ENCODE measurements at regions not wholly inside any gene's neighbourhood (a gene's known extent, or its start where the extent isn't known, plus 50 kb on each side); places are given as distances from the start of the nearest gene placed in this dataset.

DNA sequence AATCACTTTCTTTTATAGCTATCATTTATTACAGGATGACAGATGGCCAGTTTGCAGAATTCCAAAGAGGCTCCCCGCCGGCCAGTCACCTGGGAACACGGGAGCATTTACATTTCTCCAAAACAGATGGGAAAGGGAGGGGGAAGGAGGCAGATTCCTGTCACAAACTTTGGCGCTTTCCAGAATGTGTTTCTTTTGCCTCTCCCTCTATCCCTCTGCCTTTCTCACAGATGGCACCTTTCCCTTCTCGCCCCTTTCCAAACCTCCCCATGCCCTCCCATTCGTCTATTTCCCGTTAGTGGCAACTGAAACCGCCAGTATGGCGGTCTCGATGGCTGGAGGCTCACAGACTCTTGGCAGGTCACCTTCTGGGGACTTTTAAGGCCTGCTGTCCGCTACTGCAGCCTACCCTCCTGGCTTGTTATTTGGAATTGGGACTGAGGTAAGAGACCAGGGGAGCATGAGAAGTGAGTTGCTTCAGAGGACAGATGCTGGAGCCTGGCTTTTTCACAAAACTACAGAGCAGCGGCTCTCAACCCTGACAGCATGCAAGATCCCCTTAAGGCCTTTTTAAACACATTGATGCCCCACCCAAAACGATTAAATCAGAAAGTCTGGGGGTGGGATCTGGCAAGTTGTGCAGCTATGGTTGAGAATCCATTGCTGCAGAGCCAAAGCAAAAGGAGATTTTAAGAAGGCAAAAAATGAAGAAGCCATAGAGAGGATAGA is 161.5 kb upstream of the VASH1 start:
- DNase-seq: no peak

DNA sequence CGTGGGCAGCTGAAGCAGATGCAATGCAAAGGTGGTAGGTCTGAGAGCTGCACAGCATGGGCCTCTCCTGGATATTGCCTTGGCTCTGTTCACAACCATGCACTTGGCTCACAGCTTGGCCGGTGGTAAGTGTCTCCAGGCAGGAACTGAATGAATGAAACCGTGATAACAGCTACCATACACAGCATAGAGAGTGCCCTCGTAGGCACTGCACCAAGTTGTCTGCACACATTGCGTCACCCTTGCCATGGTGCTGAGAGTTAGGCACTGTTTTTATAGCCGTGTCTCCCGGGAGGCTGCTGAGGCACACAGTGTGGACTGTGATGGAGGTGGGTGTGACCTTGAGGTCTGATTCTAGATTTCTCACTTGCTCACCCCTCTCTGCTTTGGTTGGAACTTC is 157.6 kb upstream of the VASH1 start:
- no peak for DNase-seq

GRCh38 chr14:76607510-76607909 is 153.8 kb upstream of the VASH1 start:
- no peak for DNase-seq

DNA sequence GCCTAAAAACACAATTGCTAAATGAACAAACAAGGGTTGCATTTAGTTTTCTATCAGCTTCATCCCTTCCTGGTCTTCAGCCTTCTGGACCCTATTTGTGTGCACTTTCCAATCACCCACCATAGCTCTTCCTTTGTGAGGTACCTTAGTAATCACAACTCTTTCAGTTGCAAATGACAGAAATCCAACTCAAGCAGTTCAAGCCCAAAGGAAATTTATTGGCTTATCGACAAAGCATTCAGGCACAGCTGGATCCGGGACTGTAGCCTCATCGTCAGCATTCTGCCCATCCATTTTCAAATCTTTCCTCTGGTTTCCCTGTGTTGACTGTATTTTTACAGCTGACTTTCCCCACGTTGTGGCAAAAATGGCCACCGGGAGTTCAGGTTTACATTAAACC is 148.6 kb upstream of the VASH1 start:
- no peak for DNase-seq

GRCh38 chr14:76613616-76614015 is 147.7 kb upstream of the VASH1 start:
- no peak for DNase-seq

DNA sequence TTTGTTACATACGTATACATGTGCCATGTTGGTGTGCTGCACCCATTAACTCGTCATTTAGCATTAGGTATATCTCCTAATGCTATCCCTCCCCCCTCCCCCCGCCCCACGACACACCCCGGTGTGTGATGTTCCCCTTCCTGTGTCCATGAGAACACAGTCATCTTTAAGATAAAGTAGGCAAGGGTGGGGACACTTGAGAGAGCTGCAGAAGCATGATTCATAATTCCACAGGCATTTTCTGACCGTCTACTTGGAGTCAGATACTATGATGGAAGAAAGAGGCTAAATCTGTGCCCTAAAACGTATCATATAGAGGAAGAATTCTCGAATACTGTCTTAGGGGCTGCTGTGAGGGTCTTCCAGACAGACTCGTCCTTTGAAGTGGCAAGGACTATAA is 145.9 kb upstream of the VASH1 start:
- DNase-seq: no peak

DNA sequence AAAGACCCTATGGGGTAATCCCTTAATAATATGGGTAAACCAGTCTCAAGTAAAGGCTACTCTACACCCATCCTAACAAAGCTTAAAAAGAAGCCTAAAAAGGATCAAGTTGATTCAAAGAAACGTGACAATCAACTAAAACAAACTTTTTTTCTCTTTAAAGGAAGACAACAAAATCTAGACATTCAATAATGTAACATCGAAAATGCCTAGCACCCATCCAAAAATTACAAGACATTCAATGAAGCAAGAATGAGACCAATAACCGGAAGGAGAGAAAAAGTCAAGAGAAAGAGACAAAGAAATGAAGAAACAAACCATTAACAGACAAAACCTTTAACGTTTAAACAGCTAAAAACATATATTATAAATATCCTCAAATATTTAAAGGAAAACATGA is 143.8 kb upstream of the VASH1 start:
- DNase-seq: no peak

DNA sequence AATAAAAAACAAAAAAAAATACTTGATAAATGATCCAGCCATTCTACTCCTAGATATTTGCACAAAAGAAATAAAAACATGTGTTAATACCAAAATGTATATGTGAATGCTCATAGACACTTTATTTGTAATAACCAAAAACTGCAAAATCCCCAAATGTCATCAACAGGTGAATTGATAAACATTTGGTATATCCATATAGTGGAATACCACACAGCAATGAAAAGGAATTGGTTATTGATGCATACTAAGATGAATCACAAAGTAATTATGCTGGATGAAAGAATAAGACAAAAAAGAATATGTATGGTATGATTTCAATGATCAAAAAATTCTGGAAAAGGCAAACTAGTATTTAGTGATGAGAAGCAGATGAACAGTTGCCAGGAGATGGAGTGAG is 124.7 kb upstream of the VASH1 start:
- no peak for DNase-seq

DNA sequence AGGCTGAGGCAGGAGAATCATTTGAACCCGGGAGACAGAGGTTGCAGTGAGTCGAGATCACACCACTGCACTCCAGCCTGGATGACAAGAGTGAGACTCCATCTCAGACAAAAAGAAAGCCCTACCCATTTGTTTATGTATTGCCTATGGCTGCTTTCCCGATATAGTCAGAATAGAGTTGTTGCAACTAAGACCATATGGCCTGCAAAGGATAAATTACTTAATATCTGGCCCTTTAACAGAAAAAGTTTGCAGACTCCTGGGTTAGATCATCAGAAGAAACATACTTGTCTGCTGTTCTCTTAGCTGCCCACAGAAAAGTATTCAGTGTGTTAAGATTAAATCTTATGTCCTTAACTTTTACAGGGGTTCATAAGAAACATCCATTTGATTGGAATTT is 122.4 kb upstream of the VASH1 start:
- DNase-seq: no peak

- DNase-seq: no peak
Measured at GRCh38 chr14:76639606-76640229, 121.5 kb upstream of the VASH1 start.

DNA sequence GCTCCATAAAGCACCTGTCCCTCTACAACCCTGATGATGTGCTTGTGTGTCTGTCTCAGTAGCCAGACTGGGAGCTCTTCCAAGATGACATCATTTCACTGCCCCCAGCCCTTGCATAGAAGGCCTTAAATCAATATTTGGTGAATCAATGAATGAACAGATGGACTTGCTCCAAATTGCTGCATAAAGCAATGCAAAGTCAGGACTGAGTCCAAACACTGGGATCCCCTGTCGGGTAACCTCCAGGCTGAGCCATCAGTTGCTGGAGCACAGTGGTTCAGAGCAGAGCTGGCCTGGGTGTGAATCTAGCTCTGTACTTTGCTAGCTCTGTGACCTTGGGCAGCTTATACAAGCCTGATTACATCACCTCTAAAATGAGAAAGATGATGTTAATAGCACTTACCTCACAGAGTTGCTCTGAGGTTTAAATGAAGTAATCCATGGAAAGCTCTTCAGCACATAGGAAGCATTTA is 120.3 kb upstream of the VASH1 start:
- no peak for DNase-seq

GRCh38 chr14:76641541-76641940 is 119.7 kb upstream of the VASH1 start:
- DNase-seq: no peak

- no peak for DNase-seq
Measured at GRCh38 chr14:76643887-76644286, 117.4 kb upstream of the VASH1 start.

DNA sequence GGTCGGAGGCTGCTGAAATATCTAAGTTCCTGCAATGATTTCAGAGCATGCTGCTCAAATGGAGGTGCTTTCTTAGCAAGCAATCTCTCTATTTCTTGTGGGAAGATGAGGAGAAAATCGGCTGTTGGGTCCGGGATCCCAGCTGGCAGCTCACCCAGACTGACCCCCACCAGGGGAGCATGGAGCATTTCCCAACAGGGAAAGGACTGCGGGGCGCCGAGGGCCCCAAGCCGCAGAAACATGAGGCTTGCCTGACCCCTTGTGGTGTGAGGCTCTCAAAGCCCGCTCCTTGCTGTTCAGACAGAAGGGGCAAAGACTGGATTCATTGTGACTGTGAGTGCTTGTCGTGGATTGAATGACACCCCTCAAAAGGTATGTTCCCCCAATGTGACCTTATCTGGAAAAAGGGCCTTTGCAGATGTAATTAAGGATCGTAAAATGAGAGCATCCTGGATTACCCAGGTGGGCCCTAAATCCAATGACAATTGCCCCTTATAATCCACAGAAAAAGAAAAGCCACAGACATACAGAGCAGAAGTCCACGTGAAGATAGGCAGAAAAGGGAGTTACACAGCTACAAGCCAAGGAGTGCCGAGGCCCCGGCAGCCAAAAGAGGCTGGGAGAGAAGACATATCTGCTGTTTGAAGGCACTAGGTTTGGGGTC is 116.3 kb upstream of the VASH1 start:
- DNase-seq: peak in 41 of 56 donors; percentile 2 to 54 (median 13)

DNA sequence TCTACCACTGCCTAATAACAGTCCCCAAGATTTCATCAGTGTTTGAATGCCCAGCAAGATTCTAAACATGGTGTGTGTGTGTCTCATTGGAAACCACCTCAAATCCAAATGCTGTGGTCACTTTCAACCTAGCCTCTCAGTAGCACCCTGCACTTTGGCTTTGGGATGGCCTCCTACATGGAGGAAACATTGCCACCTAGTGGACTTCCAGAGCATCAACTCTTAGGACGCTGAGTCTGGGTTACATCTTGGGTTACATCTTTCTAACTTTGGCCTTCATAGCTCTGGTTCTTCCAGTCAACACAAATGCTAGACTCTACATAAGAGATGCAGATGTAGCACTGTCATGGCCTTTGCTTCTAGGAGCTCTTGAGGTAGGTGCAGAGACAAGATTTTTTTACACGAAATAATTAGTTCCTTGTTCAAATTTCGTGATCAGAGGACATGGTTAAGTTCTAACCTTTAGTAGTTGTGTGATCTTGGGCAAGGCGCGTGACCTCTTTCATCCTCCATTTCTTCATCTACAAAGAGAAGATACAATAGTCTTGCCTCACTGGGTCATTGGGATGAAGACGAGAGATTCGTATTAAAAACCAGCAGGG is 113.5 kb upstream of the VASH1 start:
- peak in 6 of 56 donors; percentile 1 to 15 (median 2) for DNase-seq

- DNase-seq: no peak
Measured at GRCh38 chr14:76651410-76652055, 109.7 kb upstream of the VASH1 start.

- DNase-seq: no peak
Measured at GRCh38 chr14:76653875-76654572, 107.2 kb upstream of the VASH1 start.

GRCh38 chr14:76654573-76655108 is 106.6 kb upstream of the VASH1 start:
- DNase-seq: no peak

DNA sequence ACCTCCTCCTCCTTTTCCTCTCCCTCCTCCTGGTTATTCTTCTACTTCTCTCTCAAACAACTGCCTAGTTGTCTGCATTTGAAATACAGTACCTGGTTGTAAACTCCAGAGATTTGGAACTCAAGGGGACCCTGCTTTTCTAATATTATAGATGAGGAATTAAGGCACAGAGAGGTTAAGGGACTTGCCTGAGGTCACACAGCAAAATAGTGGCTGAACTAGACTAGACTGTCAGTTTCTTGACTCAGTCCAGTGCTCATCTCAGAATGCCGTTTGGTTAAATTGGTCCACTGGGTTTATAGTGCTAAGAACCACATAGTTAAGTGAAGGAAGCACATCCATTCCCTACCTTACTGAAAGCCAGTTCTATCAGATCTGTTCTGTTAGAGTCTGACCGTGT is 105.9 kb upstream of the VASH1 start:
- no peak for DNase-seq

- no peak for DNase-seq
Measured at GRCh38 chr14:76656592-76656991, 104.7 kb upstream of the VASH1 start.

DNA sequence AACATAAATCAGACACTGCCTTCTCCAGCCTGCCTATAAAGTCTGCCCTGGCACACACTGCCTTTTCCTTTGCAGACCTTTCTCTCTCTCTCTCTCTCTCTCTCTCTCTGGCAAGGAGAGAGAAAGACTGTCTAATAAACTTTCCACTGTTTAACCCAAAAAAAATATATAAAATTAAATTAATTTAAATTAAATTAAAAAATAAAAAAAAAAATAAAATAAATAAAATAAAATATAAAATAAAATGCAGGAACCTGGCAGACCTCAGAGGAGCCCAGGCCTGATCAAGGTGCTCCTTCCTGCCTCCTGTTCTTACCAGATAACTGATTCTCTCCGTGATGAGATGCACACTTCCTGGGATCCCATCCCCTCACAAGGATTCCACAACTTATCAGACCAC is 103.9 kb upstream of the VASH1 start:
- DNase-seq: no peak

All from nucleus accumbens (tissue), 56 donors.